Vagina (tissue), 2 donors: ENCODE measurements at regions not wholly inside any gene's neighbourhood (a gene's known extent, or its start where the extent isn't known, plus 50 kb on each side); places are given as distances from the start of the nearest gene placed in this dataset.

ENCODE experiments used
- CTCF ChIP-seq, 3 experiments: fragments of 450-650 bp in 2 of 3; fragments of 200-600 bp in 1 of 3; sonication (generic) in 1 of 3; IDR thresholded peaks; one replicate each; pipeline ENCODE4 v1.5.1; 2017 to 2019; ENCODE audit warnings: antibody characterized with exemption in 3 of 3, mild to moderate bottlenecking in 2 of 3, moderate library complexity in 2 of 3
- POLR2A ChIP-seq, 2 donors: fragments of 450-650 bp; IDR thresholded peaks; one replicate each; pipeline ENCODE4 v1.6.1; 2017; ENCODE audit warnings: antibody characterized with exemption in 2 of 2, mild to moderate bottlenecking in 2 of 2, moderate library complexity in 2 of 2
- POLR2AphosphoS5 ChIP-seq, 2 donors: sonication (generic); formaldehyde crosslinking; IDR thresholded peaks; one replicate each; pipeline ENCODE4 v1.9.0; 2017; ENCODE audit warnings: antibody characterized with exemption in 2 of 2, mild to moderate bottlenecking in 2 of 2, low read depth in 1 of 2; ENCODE audit not compliant: insufficient read depth in 1 of 2

DNA sequence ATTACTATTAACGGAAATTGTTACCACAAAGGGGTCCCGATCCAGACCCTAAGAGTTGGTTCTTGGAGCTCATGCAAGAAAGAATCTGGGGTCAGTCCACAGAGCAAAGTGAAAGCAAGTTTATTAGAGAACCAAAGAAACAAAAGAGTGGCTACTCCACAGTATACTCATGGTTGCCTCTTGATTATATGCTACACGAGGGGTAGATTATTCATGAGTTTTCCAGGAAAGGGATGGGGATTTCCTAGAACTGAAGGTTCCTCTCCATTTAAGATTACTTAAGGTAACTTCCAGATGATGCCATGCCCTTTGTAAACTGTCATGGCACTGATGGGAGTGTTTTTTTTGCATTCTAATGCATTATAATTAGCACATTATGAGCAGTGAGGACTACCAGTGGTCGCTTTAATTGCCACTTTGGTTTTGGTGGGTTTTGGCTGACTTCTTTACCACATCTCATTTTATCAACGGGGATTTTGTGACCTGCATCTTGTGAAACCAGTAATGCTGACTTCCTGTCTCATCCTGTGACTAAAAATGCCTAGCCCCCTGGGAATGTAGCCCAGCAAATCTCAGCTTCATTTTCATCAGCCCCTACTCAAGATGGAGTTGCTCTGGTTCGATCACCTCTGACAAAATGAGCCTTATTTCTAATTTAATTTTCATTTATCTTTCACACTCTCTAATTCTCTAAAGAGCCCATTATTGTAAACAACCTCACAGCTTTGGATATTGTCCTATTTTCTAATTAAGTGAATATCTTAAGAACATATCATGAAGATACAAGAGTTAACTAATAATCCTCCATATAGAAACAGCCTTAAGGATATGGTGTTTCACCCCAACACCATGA lies 336.3 kb downstream of the RASEF start:
- TF ChIP-seq CTCF (IDR thresholded peaks at IDR 0.05) (no peak), POLR2AphosphoS5 (IDR thresholded peaks at IDR 0.05; ENCODE audit: insufficient read depth in 1 of 2, low read depth in 1 of 2) (no peak), POLR2A (IDR thresholded peaks at IDR 0.05) (no peak)
